Calu3 (cell line): ENCODE measurements at regions not wholly inside any gene's neighbourhood (a gene's known extent, or its start where the extent isn't known, plus 50 kb on each side); places are given as distances from the start of the nearest gene placed in this dataset.

Source experiments
- BruUV-seq: library from RNA; stranded (reverse); fragments of 400-500 nt; replicated peaks from 2 replicates; lab custom pipeline; 2021; lab: Mats Ljungman, UMichigan
- CTCF ChIA-PET: fragments of 300-600 bp; sonication (Branson Sonifier 250); formaldehyde crosslinking; loops from one replicate; lab custom pipeline; 2022; ENCODE audit warnings: antibody characterized with exemption; lab: Charles Lee
- DNase-seq: peaks from one replicate; pipeline ENCODE4 v3.0.0; 2022
- H3K27ac Mint-ChIP-seq: one replicate; pipeline ENCODE4 v1.8.0; 2022; ENCODE audit warnings: mixed read lengths; ENCODE audit not compliant: unreplicated experiment
- H3K27me3 Mint-ChIP-seq: one replicate; pipeline ENCODE4 v1.8.0; 2022; ENCODE audit warnings: mixed read lengths; ENCODE audit not compliant: unreplicated experiment
- H3K36me3 Mint-ChIP-seq: one replicate; pipeline ENCODE4 v1.8.0; 2022; ENCODE audit warnings: mild to moderate bottlenecking, moderate library complexity, mixed read lengths; ENCODE audit not compliant: insufficient read depth, unreplicated experiment
- H3K4me1 Mint-ChIP-seq: one replicate; pipeline ENCODE4 v1.8.0; 2022; ENCODE audit warnings: mild to moderate bottlenecking, low read depth, mixed read lengths; ENCODE audit not compliant: unreplicated experiment
- H3K4me3 Mint-ChIP-seq: one replicate; pipeline ENCODE4 v1.8.0; 2022; ENCODE audit warnings: mild to moderate bottlenecking, low read depth, moderate library complexity, mixed read lengths; ENCODE audit not compliant: unreplicated experiment
- H3K9me3 Mint-ChIP-seq: one replicate; pipeline ENCODE4 v1.8.0; 2022; ENCODE audit warnings: low read depth, mixed read lengths; ENCODE audit not compliant: unreplicated experiment
- CTCF ChIP-seq: fragments of 200-600 bp; IDR thresholded peaks from one replicate; pipeline ENCODE4 v1.8.0; 2022; ENCODE audit warnings: antibody characterized with exemption; ENCODE audit not compliant: unreplicated experiment
- intact Hi-C: fragments of 100-400 bp; cut with micrococcal nuclease; formaldehyde crosslinking; loops from one replicate; pipeline ENCODE4 v1.10.0; 2022; ENCODE audit not compliant: unreplicated experiment

DNA sequence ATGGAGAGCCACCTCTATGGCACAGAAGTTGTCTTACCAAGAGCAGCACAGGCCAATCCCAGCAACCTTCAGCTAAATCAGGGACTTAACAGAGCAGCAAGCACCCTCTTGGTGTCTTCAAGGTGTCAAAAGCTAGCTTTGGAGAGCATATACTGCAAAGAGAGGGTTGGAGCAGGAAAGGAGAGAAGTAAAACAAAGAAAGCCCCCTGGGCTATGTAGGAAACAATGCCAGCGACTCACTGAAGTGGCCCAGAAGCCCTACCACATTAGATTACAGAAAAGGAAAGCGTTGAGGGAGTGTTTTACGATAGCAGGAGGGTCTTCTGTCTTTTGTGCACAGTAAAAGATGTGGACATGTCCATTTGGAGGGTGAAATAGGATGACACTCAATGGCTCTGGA is 233.4 kb downstream of the MREG start:
- Mint-ChIP-seq H3K36me3 (no peaks in the 10 kb centered on the region), H3K27ac (no peak overlapping the region), H3K9me3 (no peaks in the 10 kb centered on the region), H3K4me3 (no peak overlapping the region), H3K4me1 (no peaks in the 10 kb centered on the region), H3K27me3 (no peaks in the 10 kb centered on the region)
- no peak for DNase-seq
- no TSS peak for BruUV-seq
- TF ChIP-seq CTCF = no peak
- CTCF ChIA-PET = no interaction called here
- intact Hi-C loops = no loop called here

DNA sequence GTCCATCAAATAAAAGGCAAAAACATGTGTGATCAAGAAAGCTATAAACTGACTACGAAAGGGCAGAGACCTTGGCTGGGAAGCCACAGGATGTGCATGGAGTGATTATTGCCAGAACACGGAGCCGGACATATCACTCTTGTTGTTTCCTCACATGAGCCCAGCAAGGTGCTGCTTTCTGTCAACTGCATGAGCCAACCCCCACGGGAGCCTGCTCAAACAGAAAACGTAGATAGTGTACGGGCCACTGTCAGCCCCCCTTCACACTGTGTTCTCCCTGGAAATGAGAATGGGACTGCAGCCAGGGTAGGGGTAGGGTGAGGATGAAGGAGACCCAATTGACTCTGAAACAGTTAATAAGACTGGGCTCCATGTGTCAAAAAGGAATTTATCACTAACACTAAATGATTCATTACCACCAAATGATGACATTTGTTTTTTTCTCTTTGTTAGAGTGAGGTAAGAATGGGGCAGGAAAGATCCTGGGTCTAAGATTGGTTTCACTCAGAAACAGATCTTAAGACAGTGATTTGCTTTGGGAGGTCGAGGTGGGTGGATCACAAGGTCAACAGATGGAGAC is 235.8 kb downstream of the MREG start:
- Mint-ChIP-seq H3K9me3 (no peaks in the 10 kb centered on the region), H3K27ac (no peak overlapping the region), H3K4me1 (peaks cover 13% of the 10 kb centered on the region), H3K36me3 (no peaks in the 10 kb centered on the region), H3K27me3 (no peaks in the 10 kb centered on the region), H3K4me3 (no peak overlapping the region)
- intact Hi-C loops = no loop called here
- no peak for DNase-seq
- CTCF ChIA-PET = interaction anchor here (0.7 kb wide), 2 partner anchors 10 to 238 kb away, joined by 4 read pairs; no protein-coding TSS in a partner anchor
- TF ChIP-seq CTCF = no peak
- no TSS peak for BruUV-seq

DNA sequence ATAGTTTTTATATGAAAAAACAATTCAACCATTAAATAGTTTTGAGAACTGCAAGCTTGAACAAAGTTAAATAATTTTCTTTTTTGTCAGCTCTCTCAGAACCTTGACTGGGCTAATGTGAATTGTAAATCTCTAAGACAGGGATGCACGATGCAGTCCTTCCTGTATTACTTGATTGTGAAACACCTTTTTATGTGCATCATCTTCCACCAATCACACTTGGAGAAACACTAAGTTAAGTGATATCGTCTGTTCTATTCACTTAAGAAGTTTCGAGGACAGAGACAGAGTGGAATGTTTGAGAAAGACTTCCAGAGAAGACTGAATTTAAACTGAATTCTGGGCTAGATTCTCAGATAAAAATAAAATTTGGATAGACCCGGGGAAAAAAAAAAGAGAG is 238.2 kb downstream of the MREG start:
- no peak overlapping the region for H3K27ac Mint-ChIP-seq
- intact Hi-C loops = no loop called here
- TF ChIP-seq CTCF = no peak
- no peak for DNase-seq
- no peak overlapping the region for H3K4me3 Mint-ChIP-seq
- H3K9me3 Mint-ChIP-seq = no peaks in the 10 kb centered on the region
- no TSS peak for BruUV-seq
- peaks cover 26% of the 10 kb centered on the region for H3K4me1 Mint-ChIP-seq
- no peaks in the 10 kb centered on the region for H3K36me3 Mint-ChIP-seq
- no peaks in the 10 kb centered on the region for H3K27me3 Mint-ChIP-seq
- CTCF ChIA-PET = no interaction called here

DNA sequence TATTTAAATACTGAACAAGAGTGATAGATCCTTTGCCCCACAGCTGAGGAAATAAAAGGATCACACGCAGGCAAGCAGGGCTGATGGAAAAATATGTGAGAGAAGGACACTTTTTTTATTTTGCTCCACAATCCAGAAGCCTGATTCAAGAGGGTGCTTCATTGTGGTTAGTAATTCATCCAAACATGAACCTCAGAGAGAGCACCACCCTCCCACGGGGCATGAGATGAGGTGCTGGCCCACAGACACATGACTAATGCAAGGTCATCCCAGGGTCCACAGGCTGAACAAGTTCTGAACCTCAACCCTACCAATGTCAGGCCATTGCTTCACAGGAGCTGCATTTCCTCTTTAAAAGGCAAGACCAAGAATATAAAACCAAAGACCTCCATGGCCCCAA is 239.6 kb downstream of the MREG start:
- DNase-seq = no peak
- TF ChIP-seq CTCF = no peak
- H3K4me1 Mint-ChIP-seq = peaks cover 26% of the 10 kb centered on the region
- CTCF ChIA-PET = no interaction called here
- BruUV-seq = no TSS peak
- no peak overlapping the region for H3K4me3 Mint-ChIP-seq
- intact Hi-C loops = no loop called here
- no peak overlapping the region for H3K27ac Mint-ChIP-seq
- H3K9me3 Mint-ChIP-seq = no peaks in the 10 kb centered on the region
- H3K27me3 Mint-ChIP-seq = no peaks in the 10 kb centered on the region
- H3K36me3 Mint-ChIP-seq = no peaks in the 10 kb centered on the region
